Neuronal stem cell (in vitro differentiated cells): ENCODE measurements at regions not wholly inside any gene's neighbourhood (a gene's known extent, or its start where the extent isn't known, plus 50 kb on each side); places are given as distances from the start of the nearest gene placed in this dataset.

Experiments used
- DNase-seq: peaks from one replicate; pipeline ENCODE4 v3.0.0-alpha.2; 2013; ENCODE audit warnings: low spot score
- H2AFZ ChIP-seq: one replicate; pipeline ENCODE4 v1.6.1; 2013; ENCODE audit warnings: mild to moderate bottlenecking, low read length, inconsistent platforms
- H2AK5ac ChIP-seq: 2 replicates; pipeline ENCODE4 v1.6.1; 2013; ENCODE audit warnings: low read depth, mild to moderate bottlenecking, inconsistent platforms, low read length, moderate library complexity, mixed read lengths
- H2BK120ac ChIP-seq: 2 replicates; pipeline ENCODE4 v1.6.1; 2013; ENCODE audit warnings: low read depth, mild to moderate bottlenecking, inconsistent platforms, low read length, moderate library complexity, mixed read lengths
- H2BK12ac ChIP-seq: one replicate; pipeline ENCODE4 v1.6.1; 2013; ENCODE audit warnings: low read length, inconsistent platforms
- H2BK15ac ChIP-seq: 2 replicates; pipeline ENCODE4 v1.6.1; 2013; ENCODE audit warnings: mild to moderate bottlenecking, low read length, inconsistent platforms, mixed read lengths
- H2BK5ac ChIP-seq: one replicate; pipeline ENCODE4 v1.6.1; 2013; ENCODE audit warnings: inconsistent platforms, mild to moderate bottlenecking, low read length, moderate library complexity
- H3K14ac ChIP-seq: one replicate; pipeline ENCODE4 v1.6.1; 2013; ENCODE audit warnings: low read length, inconsistent platforms
- H3K18ac ChIP-seq: 2 replicates; pipeline ENCODE4 v1.6.1; 2013; ENCODE audit warnings: low read length, inconsistent platforms
- H3K23ac ChIP-seq: 2 replicates; pipeline ENCODE4 v1.6.1; 2013; ENCODE audit warnings: low read depth, mild to moderate bottlenecking, mixed read lengths, low read length, inconsistent platforms; ENCODE audit not compliant: poor library complexity
- H3K27ac ChIP-seq: replicated peaks from 3 replicates; pipeline ENCODE4 v1.5.1; 2013; ENCODE audit warnings: low read length, inconsistent platforms
- H3K27me3 ChIP-seq, 3 experiments: 2 replicates each; pipeline ENCODE4 v1.6.1; 2013; ENCODE audit warnings: low read length in 3 of 3, mild to moderate bottlenecking in 2 of 3, inconsistent platforms in 1 of 3, low read depth in 1 of 3, mixed read lengths in 1 of 3, moderate library complexity in 1 of 3; ENCODE audit not compliant: control insufficient read depth in 3 of 3, insufficient read depth in 3 of 3
- H3K36me3 ChIP-seq, 2 donors: replicated peaks in 1 of 2; 2 replicates each; pipeline ENCODE4 v1.6.1; 2013; ENCODE audit warnings: low read length in 2 of 2; ENCODE audit not compliant: control insufficient read depth in 2 of 2, insufficient read depth in 2 of 2
- H3K4ac ChIP-seq: 2 replicates; pipeline ENCODE4 v1.6.1; 2013; ENCODE audit warnings: inconsistent platforms, mild to moderate bottlenecking, low read length, moderate library complexity
- H3K4me1 ChIP-seq, 2 donors: 1 replicate in 1 of 2; 2 replicates in 1 of 2; pipeline ENCODE4 v1.6.1; 2013; ENCODE audit warnings: low read length in 2 of 2, low read depth in 1 of 2; ENCODE audit not compliant: control insufficient read depth in 2 of 2, insufficient read depth in 1 of 2
- H3K4me2 ChIP-seq: one replicate; pipeline ENCODE4 v1.6.1; 2013; ENCODE audit warnings: mild to moderate bottlenecking, low read length, inconsistent platforms; ENCODE audit not compliant: insufficient read depth, poor library complexity, severe bottlenecking
- H3K4me3 ChIP-seq, 2 donors: 2 replicates each; pipeline ENCODE4 v1.5.1; 2013; ENCODE audit warnings: low read length in 2 of 2, mild to moderate bottlenecking in 2 of 2, inconsistent platforms in 1 of 2, moderate library complexity in 1 of 2
- H3K79me1 ChIP-seq: one replicate; pipeline ENCODE4 v1.6.1; 2013; ENCODE audit warnings: low read depth, mild to moderate bottlenecking, inconsistent platforms, low read length, moderate library complexity
- H3K9ac ChIP-seq: one replicate; pipeline ENCODE4 v1.6.1; 2013; ENCODE audit warnings: mild to moderate bottlenecking, low read depth, low read length, inconsistent platforms; ENCODE audit not compliant: poor library complexity
- H3K9me3 ChIP-seq, 2 donors: replicated peaks in 1 of 2; 2 replicates each; pipeline versions ENCODE3 to v1.6.1; 2013; ENCODE audit warnings: low read length in 2 of 2, mild to moderate bottlenecking in 2 of 2, inconsistent platforms in 1 of 2, low read depth in 1 of 2, mixed read lengths in 1 of 2, moderate library complexity in 1 of 2; ENCODE audit not compliant: control insufficient read depth in 2 of 2, insufficient read depth in 1 of 2
- H4K8ac ChIP-seq: one replicate; pipeline ENCODE4 v1.6.1; 2013; ENCODE audit warnings: low read depth, mild to moderate bottlenecking, inconsistent platforms, low read length, moderate library complexity
- H4K91ac ChIP-seq: one replicate; pipeline ENCODE4 v1.6.1; 2013; ENCODE audit warnings: low read length, low read depth, mild to moderate bottlenecking, inconsistent platforms; ENCODE audit not compliant: poor library complexity
- WGBS, 2 donors: extraction: QIAGEN DNeasy Blood & Tissue Kit; methylation state at CpG; one replicate each; pipeline ENCODE4 v1.1.7; 2013; ENCODE audit warnings: missing lambda C conversion rate in 2 of 2, mixed read lengths in 1 of 2; ENCODE audit not compliant: insufficient read length in 2 of 2, insufficient replicate concordance in 1 of 2; ENCODE audit errors: extremely low coverage in 2 of 2; 5-methylcytosine and 5-hydroxymethylcytosine counted together

DNA sequence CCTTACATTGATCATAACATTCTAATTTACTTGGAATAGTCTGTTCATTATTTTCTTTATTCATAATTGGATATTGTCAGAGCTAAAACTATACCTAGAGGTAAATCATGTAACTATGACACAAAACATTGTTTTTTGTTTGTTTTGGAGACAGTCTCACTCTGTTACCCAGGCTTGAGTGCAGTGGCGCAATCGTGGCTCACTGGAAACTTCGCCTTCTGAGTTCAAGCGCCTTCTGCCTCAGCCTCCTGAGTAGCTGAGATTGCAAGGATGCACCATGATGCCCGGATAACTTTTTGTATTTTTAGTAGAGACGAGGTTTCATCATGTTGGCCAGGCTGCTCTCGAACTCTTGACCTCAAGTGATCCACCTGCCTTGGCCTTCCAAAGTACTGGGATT is 265.2 kb downstream of the FBXO8 start:
- WGBS, 2 donors = no CpG with 5 or more reads among the region's 7 CpGs
- Histone ChIP-seq H3K4me1 (no peaks in the 10 kb centered on the region), H4K8ac (no peak overlapping the region), H3K27me3 (no peaks in the 10 kb centered on the region), H3K23ac (no peak overlapping the region), H3K9ac (no peak overlapping the region), H2BK15ac (no peak overlapping the region), H2AK5ac (no peak overlapping the region), H3K14ac (no peak overlapping the region), H3K18ac (no peak overlapping the region), H3K79me1 (no peaks in the 10 kb centered on the region), H2AFZ (no peak overlapping the region), H3K4me3 (no peak overlapping the region), H3K36me3 (no peaks in the 10 kb centered on the region), H3K27ac (no peak overlapping the region), H4K91ac (no peak overlapping the region), H3K9me3 (no peaks in the 10 kb centered on the region), H2BK5ac (no peak overlapping the region), H2BK12ac (no peak overlapping the region), H2BK120ac (no peak overlapping the region), H3K4ac (no peak overlapping the region), H3K4me2 (no peak overlapping the region)
- DNase-seq = no peak

DNA sequence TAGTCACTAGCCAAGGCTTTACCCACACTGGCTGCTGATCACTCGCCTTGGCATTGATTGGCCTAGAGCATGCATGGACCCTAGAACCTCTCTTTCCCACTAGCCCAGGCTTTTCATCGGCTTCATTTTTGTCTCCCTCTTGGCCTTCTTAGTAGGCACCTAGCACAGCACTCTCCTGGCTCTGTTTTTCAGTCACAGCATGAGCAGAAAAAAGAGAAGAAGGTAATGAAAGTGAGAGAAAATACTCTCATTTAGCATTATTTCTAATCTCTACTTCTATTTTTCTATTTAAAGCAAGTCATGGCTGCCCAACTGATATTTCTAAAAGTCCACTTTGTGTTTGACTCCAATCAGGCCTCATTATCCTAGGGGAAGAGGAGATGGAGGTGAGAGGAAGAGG is 267.2 kb downstream of the FBXO8 start:
- no peak overlapping the region for H3K23ac ChIP-seq
- H4K91ac ChIP-seq = no peak overlapping the region
- no peak overlapping the region for H3K4me2 ChIP-seq
- no peaks in the 10 kb centered on the region for H3K27me3 ChIP-seq
- H2AFZ ChIP-seq = no peak overlapping the region
- no peaks in the 10 kb centered on the region for H3K79me1 ChIP-seq
- no peak overlapping the region for H4K8ac ChIP-seq
- no peak overlapping the region for H3K18ac ChIP-seq
- no peak overlapping the region for H3K4ac ChIP-seq
- H3K9me3 ChIP-seq = no peaks in the 10 kb centered on the region
- H2BK5ac ChIP-seq = no peak overlapping the region
- WGBS, 2 donors = no CpG with 5 or more reads among the region's 2 CpGs
- H3K27ac ChIP-seq = no peak overlapping the region
- H2BK15ac ChIP-seq = no peak overlapping the region
- H2BK12ac ChIP-seq = no peak overlapping the region
- no peak overlapping the region for H2BK120ac ChIP-seq
- no peak overlapping the region for H3K14ac ChIP-seq
- no peaks in the 10 kb centered on the region for H3K4me1 ChIP-seq
- DNase-seq = no peak
- H2AK5ac ChIP-seq = no peak overlapping the region
- no peak overlapping the region for H3K4me3 ChIP-seq
- no peaks in the 10 kb centered on the region for H3K36me3 ChIP-seq
- H3K9ac ChIP-seq = no peak overlapping the region

DNA sequence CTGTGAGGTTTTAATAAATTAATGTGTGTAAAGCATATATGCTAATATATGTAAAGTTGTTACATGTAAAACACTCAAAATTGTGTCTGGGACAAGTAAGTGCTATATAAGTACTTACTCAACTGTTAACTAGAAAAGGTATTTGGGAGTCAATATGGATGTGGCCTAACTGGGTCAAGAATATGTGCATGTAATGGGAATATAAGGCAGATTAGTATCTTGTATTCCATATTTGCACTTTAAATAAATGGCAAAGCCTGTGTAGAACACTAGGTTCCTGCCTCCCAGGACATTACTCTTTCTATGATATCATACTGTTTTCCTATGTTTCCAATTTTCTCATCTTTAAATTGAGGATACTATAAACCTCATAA is 270.6 kb downstream of the FBXO8 start:
- H2AK5ac ChIP-seq = no peak overlapping the region
- H2BK5ac ChIP-seq = no peak overlapping the region
- H2BK120ac ChIP-seq = no peak overlapping the region
- no peak overlapping the region for H3K23ac ChIP-seq
- H3K27me3 ChIP-seq = no peaks in the 10 kb centered on the region
- H3K4me3 ChIP-seq = no peak overlapping the region
- no peak overlapping the region for H3K4ac ChIP-seq
- no peaks in the 10 kb centered on the region for H3K9me3 ChIP-seq
- no peak for DNase-seq
- no peak overlapping the region for H3K4me2 ChIP-seq
- no peak overlapping the region for H4K91ac ChIP-seq
- no peaks in the 10 kb centered on the region for H3K4me1 ChIP-seq
- no peak overlapping the region for H3K18ac ChIP-seq
- H3K27ac ChIP-seq = no peak overlapping the region
- H3K79me1 ChIP-seq = no peaks in the 10 kb centered on the region
- H3K9ac ChIP-seq = no peak overlapping the region
- no peak overlapping the region for H3K14ac ChIP-seq
- no peak overlapping the region for H2BK15ac ChIP-seq
- H4K8ac ChIP-seq = no peak overlapping the region
- H3K36me3 ChIP-seq = no peaks in the 10 kb centered on the region
- no peak overlapping the region for H2BK12ac ChIP-seq
- no peak overlapping the region for H2AFZ ChIP-seq

DNA sequence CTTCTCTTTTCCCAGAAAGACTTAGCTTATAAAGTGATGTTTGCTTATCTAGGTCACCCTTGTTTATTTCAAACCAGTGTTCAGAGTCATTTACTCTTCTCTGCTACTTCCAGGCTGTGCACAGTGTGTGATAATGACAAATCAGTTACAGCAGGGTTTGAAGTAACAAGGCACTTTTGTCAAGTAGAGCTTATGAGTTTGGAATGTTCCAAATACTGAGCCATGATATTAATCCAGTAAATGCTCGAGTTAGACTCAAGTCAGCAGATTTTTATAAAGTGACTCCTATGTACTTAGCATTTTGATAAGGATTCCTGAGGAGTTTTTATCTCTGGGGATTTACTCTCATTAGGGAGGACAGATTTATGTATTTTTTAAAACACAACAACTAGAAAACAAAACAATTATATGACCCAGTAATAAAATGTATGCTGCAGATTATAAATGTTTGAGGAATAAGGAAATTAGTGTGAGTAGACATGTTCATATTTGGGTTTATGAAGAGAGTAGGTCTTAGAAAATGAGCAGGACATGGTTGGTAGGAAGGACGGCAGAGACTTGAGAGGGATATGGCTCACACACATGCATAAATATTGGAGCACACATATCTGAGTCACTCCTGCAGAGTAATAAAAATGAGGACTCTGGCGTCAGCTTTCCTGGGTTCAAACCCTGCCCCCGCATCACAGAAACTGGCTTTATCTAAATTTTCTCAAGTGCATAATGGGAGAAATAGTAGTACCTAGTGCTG is 271.2 kb downstream of the FBXO8 start:
- Histone ChIP-seq H2AFZ (no peak overlapping the region), H3K27ac (no peak overlapping the region), H3K14ac (no peak overlapping the region), H2BK12ac (no peak overlapping the region), H2AK5ac (no peak overlapping the region), H2BK15ac (no peak overlapping the region), H3K9me3 (no peaks in the 10 kb centered on the region), H3K9ac (no peak overlapping the region), H3K4me2 (no peak overlapping the region), H4K8ac (no peak overlapping the region), H3K4me3 (no peak overlapping the region), H3K4me1 (no peaks in the 10 kb centered on the region), H2BK5ac (no peak overlapping the region), H3K27me3 (no peaks in the 10 kb centered on the region), H3K18ac (no peak overlapping the region), H2BK120ac (no peak overlapping the region), H4K91ac (no peak overlapping the region), H3K36me3 (no peaks in the 10 kb centered on the region), H3K23ac (no peak overlapping the region), H3K4ac (no peak overlapping the region), H3K79me1 (no peaks in the 10 kb centered on the region)
- no peak for DNase-seq
- WGBS, 2 donors = no CpG with 5 or more reads among the region's 4 CpGs
